CD4-positive, alpha-beta T cell treated with Interleukin-15 for 4 hours (primary cell): ENCODE measurements at regions not wholly inside any gene's neighbourhood (a gene's known extent, or its start where the extent isn't known, plus 50 kb on each side); places are given as distances from the start of the nearest gene placed in this dataset.

Experiments
- DNase-seq: peaks from one replicate; pipeline ENCODE4 v3.0.0-alpha.2; 2020; ENCODE audit warnings: low spot score

GRCh38 chr3:107992976-107993684 lies 97.7 kb downstream of the CD47 start:
- DNase-seq = no peak

GRCh38 chr3:107990926-107991325 lies 99.9 kb downstream of the CD47 start:
- no peak for DNase-seq

DNA sequence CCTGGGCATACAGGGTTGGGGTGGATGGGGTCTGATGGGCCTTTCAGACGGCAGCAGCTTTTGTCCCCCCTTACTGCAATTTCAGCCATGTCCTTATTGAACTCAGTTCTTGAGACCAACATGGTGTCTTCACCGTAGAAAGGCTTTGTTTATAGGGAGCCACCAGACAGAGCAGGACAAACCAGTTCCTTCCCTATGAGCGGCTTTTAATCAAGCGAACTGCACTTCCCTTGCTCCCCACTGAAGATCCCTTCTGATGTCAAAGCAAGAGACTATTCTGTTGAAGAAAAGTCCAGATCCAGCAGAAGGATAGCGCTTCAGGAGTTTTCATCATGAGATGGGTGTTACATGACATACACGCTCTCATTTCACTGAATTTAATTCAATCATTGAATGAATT lies 100.4 kb downstream of the CD47 start:
- DNase-seq = no peak

DNA sequence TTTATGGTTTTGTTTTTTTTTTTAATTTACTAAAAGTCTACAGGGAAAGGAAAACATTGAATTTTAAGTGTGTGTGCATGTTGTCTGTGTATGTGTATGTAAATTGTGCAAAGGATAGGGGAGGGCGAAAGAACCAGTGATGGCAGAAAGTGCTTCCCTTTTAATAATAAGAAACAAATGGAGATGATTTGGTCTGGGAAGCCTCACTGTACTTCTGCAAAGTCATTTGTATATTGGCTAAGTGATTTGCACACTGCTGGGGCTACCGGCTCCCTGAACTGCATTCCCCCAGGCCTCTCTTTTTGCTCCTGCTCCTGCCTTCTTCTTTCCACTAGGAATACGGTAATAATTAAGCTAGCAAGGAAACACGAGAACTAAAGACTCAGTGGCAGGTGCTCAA lies 101.2 kb downstream of the CD47 start:
- no peak for DNase-seq

DNA sequence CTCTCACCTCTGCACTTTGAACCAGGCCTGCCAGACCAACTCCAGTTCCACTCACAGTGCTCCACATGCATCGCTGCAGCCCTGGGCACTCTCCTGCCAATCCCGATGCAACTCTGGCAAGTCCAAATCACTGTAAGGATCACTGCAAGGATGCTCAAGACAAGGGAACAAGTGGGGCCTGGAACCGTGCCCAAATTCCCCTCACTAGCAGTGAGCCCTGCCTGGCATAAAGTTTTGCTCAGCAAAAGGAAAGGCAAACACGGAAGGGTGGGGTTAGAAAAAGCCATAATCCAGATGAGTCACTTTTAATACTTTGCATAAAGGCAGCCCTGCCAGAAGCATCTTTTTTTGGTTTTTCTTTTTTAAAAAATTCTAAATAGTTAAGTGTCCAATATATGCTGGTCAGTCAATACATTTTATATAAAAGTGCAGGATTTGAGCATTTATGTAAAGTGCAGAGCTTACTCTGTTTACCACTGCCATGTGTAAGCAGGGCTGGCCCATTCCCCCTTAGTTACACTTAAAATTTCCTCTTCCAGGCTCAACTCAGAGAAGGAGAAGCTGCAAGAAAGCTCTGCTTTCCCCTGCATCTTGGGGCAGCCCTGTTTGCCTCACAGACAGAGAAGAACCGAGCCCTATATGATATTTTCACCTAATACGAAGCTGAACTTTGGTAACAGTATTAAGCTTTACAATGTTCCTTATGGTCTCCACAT lies 102.2 kb downstream of the CD47 start:
- peak; percentile 53 for DNase-seq

- DNase-seq = no peak
Measured at GRCh38 chr3:107987036-107987939, 103.5 kb downstream of the CD47 start.

DNA sequence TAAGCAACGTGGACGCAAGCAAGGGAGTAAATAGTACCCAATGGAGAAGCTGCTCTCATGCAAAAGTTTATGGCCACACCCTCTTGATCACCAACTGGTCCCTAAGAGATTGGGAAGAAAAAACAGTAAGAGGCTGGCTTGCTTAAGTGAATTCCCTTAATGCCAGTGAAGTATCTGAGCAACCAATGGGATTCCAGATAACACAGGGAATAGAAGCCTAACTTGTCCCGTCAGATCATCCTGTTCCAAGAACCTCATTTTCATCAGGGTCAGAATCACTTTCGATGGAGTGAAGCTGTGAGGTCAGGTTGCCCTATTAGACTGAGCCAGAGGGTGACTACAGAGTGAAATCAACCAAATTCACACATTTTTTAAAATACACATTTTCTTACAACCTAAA lies 104.3 kb downstream of the CD47 start:
- no peak for DNase-seq

- peak; percentile 51 for DNase-seq
Measured at GRCh38 chr3:107985496-107985895, 105.3 kb downstream of the CD47 start.

DNA sequence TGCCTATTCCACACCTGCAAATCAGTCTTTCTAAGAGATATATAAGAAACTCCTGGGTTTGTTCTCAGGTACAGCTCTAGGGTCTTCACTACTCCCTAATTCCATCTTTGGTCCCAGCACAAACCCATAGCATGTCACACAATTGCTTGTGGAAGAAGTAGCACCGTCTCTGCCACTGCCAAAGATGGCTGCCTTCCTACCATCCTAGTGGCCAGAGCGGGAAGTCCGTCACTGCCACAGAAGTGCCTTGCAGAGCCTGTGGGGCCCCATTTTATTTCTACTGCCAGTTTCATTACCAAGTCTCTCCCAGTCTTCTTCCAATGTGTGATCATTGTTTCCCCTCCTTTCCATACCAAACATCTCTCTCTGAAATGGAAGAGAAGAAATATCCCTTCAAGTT lies 107.6 kb downstream of the CD47 start:
- no peak for DNase-seq

- no peak for DNase-seq
Measured at GRCh38 chr3:107982165-107982564, 108.7 kb downstream of the CD47 start.

GRCh38 chr3:107981471-107982111 lies 109.2 kb downstream of the CD47 start:
- DNase-seq = no peak

- DNase-seq = no peak
Measured at GRCh38 chr3:107979538-107979937, 111.3 kb downstream of the CD47 start.

DNA sequence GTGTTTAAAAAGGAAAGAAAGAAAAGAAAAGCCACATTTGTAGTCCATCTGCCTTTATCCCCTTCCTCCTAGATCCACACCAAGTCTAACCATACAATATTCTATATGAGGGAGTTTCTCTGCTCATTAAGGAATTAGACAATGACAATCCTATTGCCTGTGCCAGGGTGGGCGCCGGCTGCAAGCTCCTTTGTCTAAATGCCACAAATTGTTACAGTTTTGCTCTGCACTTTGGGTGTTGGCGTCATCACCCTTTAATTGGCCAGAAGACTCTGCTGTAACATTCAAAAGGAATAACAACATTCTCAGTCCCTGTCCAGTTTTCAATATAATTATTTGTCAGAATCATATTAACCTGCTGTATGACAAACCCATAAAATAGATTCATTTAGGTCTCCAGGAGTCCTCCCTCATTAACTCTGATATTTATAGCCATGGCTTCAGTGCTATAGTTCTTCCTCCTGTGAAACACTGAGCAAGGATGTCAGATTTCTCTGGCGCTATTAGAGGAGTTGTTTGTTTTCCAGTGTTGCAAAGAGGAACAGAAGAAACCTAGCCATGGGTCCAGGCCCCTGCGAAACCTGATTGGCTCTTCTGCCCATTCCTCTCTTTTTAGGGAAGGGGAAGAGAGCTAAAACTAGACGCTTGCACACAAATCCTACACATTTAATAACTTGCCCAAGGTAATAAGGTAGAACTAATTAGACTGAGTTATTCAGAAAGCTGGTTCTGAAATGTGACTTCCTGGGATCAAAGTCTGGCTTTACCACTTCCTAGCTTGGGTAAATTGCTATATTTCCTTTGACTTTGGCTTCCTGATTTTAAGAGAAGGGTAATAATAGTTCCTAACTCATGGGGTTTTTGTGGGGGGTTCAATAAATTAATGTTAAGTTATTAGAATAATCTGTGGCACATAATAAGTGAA lies 112.4 kb downstream of the CD47 start:
- no peak for DNase-seq

DNA sequence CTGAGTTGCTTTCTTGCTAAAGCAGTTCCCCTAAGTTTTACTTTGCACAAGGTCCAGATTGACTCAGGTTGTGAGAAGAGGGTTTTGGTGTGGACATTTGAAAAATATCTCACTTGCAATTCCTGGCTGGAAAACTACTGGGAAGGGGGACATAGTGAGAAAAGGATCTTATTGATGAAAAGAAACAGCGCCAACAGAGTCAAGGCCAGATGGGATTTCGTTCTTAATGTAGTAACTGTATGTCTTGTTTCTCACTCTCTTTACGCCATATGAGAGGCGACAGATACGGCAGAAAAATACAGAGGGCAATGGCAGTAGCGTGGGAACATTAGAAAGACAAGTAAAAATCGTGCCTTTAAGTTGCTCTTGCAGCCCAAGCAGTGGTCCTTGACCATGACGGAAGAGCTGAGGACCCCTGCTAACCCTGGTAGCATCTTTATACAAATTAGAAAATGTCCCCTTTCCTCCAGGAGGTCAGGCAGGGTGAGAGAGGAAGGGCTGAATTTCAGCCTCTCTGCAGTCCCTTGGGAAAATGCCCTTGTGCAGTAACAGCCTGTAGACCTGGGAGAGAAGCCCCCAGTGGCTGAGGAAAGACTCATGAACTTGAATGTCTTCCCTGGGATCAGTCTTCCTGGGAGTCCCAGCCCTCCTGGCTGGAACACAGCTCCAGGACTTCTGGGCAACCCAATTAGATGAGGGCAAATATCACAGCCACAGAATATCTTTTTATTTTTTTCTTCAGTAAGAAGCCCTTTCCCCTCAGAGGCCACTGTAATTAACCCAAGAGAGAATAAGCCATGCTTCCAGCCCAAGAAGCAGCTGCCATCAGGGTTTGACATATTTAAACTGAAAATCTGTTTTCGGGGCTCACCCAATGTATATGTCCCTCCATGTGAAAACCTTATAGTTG lies 113.4 kb downstream of the CD47 start:
- no peak for DNase-seq

DNA sequence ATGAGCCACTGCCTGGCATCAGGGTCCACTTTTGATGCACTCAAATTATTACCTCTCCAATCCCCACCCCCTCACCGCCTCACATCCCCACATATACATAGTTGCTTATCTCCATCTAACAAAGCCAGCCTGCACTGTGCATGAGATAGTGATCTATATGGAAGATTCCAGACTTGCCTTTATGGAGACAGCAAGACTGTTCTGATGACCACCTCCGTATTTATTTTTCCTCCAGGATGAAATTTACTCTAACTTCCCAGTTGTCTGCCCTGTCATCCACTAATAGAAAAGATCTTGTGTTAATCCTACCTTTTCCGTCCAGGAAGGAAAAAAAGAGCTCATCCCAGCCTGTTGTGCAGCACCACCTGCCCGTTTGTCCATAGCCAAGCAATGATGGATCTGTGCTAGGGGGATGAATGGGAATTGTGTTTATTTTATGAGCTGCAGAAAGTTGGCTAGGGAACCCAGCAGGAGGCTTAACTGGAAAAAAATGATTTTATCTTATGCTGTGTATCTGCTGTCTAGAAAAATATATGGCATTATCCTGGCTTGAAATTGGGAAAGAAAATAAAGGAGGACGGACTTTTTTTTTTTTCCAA lies 114.5 kb downstream of the CD47 start:
- DNase-seq = no peak

GRCh38 chr3:107975529-107976201 lies 115.2 kb downstream of the CD47 start:
- peak; percentile 14 for DNase-seq

DNA sequence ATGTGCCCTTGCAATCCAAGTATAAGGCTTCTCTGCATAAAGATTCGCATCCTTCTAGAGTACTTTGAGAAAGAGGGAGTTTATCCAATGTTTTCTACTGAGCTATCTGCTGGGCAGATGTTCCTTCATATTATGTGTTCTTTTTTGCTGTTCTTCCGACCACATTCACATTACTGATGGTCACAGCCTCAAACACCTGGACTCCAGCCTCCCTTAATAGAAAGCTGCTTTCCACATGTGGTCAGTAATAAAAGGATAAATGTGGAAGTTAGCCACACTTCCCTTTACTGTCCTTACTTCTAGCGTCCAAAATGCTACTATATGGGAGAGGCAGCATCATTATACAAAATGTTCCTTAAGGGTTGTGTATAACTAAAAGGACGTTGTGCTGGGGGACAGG lies 116.9 kb downstream of the CD47 start:
- no peak for DNase-seq

- DNase-seq = no peak
Measured at GRCh38 chr3:107973152-107973551, 117.7 kb downstream of the CD47 start.

DNA sequence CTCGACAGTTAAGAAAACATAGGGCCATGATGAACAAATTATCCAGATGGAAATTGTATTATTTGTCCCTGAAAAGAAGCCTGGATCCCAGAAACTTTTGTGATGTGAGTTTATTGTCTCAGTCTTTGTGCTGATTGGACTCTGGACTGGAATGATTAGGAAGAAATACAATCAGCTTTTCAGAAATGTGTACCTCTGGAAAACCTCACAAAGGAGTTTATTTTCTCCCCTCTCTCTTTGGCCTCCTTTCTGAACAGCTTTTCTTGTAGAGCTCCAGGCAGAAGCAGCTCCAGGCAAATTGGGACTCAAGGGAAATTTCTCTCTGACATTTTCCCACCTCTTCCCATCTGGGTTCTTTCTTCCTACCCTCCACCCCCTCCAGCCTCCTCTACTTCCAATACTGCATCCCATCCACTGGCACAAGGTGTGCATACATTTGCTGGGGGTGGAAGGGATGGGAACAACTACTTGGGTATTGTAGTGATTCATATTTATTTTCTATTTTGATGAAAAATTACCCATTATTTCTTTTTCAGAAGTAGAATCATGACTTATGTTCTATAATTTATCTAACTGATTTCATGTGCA lies 119.7 kb downstream of the CD47 start:
- DNase-seq = no peak
